HepG2 (cell line): ENCODE measurements at regions not wholly inside any gene's neighbourhood (a gene's known extent, or its start where the extent isn't known, plus 50 kb on each side); places are given as distances from the start of the nearest gene placed in this dataset.

Experiments
- ATAC-seq: fragments of 200-7000 bp; cut with Tn5 transposase; 3 replicates; pipeline ENCODE4 v1.9.1; 2020; ENCODE audit warnings: mild to moderate bottlenecking, moderate library complexity
- BruUV-seq: library from RNA; stranded (reverse); fragments of 400-500 nt; replicated peaks from 2 replicates; lab custom pipeline; 2021; lab: Mats Ljungman, UMichigan
- CTCF ChIA-PET: fragments of 300-600 bp; formaldehyde crosslinking; extraction: SDS; loops from one replicate; lab custom pipeline; 2021; ENCODE audit warnings: low total read pairs, inconsistent platforms, low intra/inter-chr PET ratio; lab: Yijun Ruan, JAX
- POLR2A ChIA-PET: fragments of 350-600 bp; sonication (Branson Sonifier 250); formaldehyde crosslinking; loops from one replicate; lab custom pipeline; 2020; ENCODE audit warnings: antibody characterized with exemption, inconsistent platforms; lab: Yijun Ruan, JAX
- DNase-seq: peaks from one replicate; pipeline ENCODE4 v3.0.0-alpha.2; 2015; ENCODE audit warnings: low spot score
- FAIRE-seq: peaks from 3 replicates; lab custom pipeline; 2011; peaks lifted over from hg19 to GRCh38; lab: Jason Lieb, UNC
- H2AFZ ChIP-seq: one replicate; pipeline ENCODE4 v1.6.1; 2011; ENCODE audit warnings: low read length, inconsistent platforms
- H3K27ac ChIP-seq: fragments of 300-600 bp; 3 replicates; pipeline ENCODE4 v1.8.0; 2011; ENCODE audit warnings: mixed run types, mild to moderate bottlenecking, mixed read lengths, low read length, inconsistent platforms; ENCODE audit not compliant: insufficient read depth; ENCODE audit errors: extremely low read length
- H3K27me3 ChIP-seq, 2 experiments: fragments of 200-600 bp in 1 of 2; 2 replicates in 1 of 2; 3 replicates in 1 of 2; pipeline versions ENCODE4 v1.6.0 to v1.8.0; 2011; ENCODE audit warnings: low read length in 2 of 2, mild to moderate bottlenecking in 2 of 2, moderate library complexity in 2 of 2, inconsistent platforms in 1 of 2; ENCODE audit not compliant: insufficient read depth in 2 of 2, control insufficient read depth in 1 of 2
- H3K36me3 ChIP-seq, 2 experiments: fragments of 200-600 bp in 1 of 2; replicated peaks in 1 of 2; 2 replicates in 1 of 2; 3 replicates in 1 of 2; pipeline versions ENCODE4 v1.5.1 to v1.8.0; 2011; ENCODE audit warnings: low read length in 2 of 2, inconsistent platforms in 1 of 2; ENCODE audit not compliant: insufficient read depth in 2 of 2, control insufficient read depth in 1 of 2
- H3K4me1 ChIP-seq: 2 replicates; pipeline ENCODE4 v1.5.1; 2012; ENCODE audit warnings: low read length, inconsistent platforms; ENCODE audit not compliant: insufficient read depth
- H3K4me2 ChIP-seq: 2 replicates; pipeline ENCODE4 v1.6.0; 2011; ENCODE audit warnings: low read depth, low read length, inconsistent platforms
- H3K4me3 ChIP-seq, 3 experiments: fragments of 200-600 bp in 1 of 3; sonication (generic), shearing (Covaris generic) in 1 of 3; replicated peaks in 1 of 3; 2 replicates each; pipeline ENCODE4 v1.5.1; 2011 to 2016; ENCODE audit warnings: low read length in 3 of 3, inconsistent platforms in 2 of 3, low read depth in 2 of 3, mild to moderate bottlenecking in 2 of 3, control low read depth in 1 of 3, mixed read lengths in 1 of 3; ENCODE audit not compliant: insufficient read depth in 1 of 3
- H3K79me2 ChIP-seq: one replicate; pipeline ENCODE4 v1.6.1; 2011; ENCODE audit warnings: low read length, inconsistent platforms; ENCODE audit not compliant: insufficient read depth
- H3K9ac ChIP-seq: 2 replicates; pipeline ENCODE4 v1.6.0; 2011; ENCODE audit warnings: mild to moderate bottlenecking, low read depth, low read length, inconsistent platforms; ENCODE audit not compliant: insufficient read depth
- H3K9me3 ChIP-seq: 2 replicates; pipeline ENCODE4 v1.5.1; 2012; ENCODE audit warnings: mild to moderate bottlenecking, low read length
- H4K20me1 ChIP-seq: 2 replicates; pipeline ENCODE4 v1.6.0; 2011; ENCODE audit warnings: inconsistent platforms, mild to moderate bottlenecking, low read length, moderate library complexity; ENCODE audit not compliant: insufficient read depth
- ARNT2 ChIP-seq: sonication (generic); formaldehyde crosslinking; IDR thresholded peaks from 2 replicates; pipeline ENCODE4 v1.8.0; 2022; ENCODE audit warnings: mild to moderate bottlenecking, low read depth, missing genetic modification reagents, moderate library complexity
- KAT2B ChIP-seq: fragments of 150-350 bp; IDR thresholded peaks from 2 replicates; pipeline ENCODE4 v1.6.1; 2014; ENCODE audit warnings: low read depth, low read length, borderline replicate concordance
- SMARCC2 ChIP-seq: fragments of 450-650 bp; IDR thresholded peaks from 2 replicates; pipeline ENCODE4 v1.6.1; 2017; ENCODE audit warnings: antibody characterized with exemption, mild to moderate bottlenecking
- UBTF ChIP-seq: sonication (generic); formaldehyde crosslinking; IDR thresholded peaks from 2 replicates; pipeline ENCODE4 v1.4.0; 2020; ENCODE audit warnings: mild to moderate bottlenecking, missing genetic modification reagents
- ZBTB33 ChIP-seq: sonication (generic); formaldehyde crosslinking; IDR thresholded peaks from 2 replicates; pipeline ENCODE4 v1.4.0; 2020; ENCODE audit warnings: missing genetic modification reagents
- ZBTB43 ChIP-seq: sonication (generic); formaldehyde crosslinking; conservative IDR thresholded peaks from 2 replicates; pipeline ENCODE4 v1.4.0; 2020; ENCODE audit warnings: missing genetic modification reagents
- ZFP1 ChIP-seq: IDR thresholded peaks from 2 replicates; pipeline ENCODE4 v1.6.1; 2016
- ZNF451 ChIP-seq: sonication (generic); formaldehyde crosslinking; IDR thresholded peaks from 2 replicates; pipeline ENCODE4 v1.5.0; 2020; ENCODE audit warnings: mild to moderate bottlenecking, missing genetic modification reagents
- ZNF512 ChIP-seq: sonication (generic); formaldehyde crosslinking; IDR thresholded peaks from 2 replicates; pipeline ENCODE4 v1.4.0; 2020; ENCODE audit warnings: mild to moderate bottlenecking, missing genetic modification reagents
- ZNF609 ChIP-seq: sonication (generic); formaldehyde crosslinking; IDR thresholded peaks from 2 replicates; pipeline ENCODE4 v1.4.0; 2020; ENCODE audit warnings: mild to moderate bottlenecking, missing genetic modification reagents, borderline replicate concordance
- ZNF746 ChIP-seq: sonication (generic); formaldehyde crosslinking; IDR thresholded peaks from 2 replicates; pipeline ENCODE4 v1.8.0; 2022; ENCODE audit warnings: mild to moderate bottlenecking, missing genetic modification reagents
- ZSCAN12 ChIP-seq: sonication (generic); formaldehyde crosslinking; IDR thresholded peaks from 2 replicates; pipeline ENCODE4 v1.9.0; 2021; ENCODE audit warnings: mild to moderate bottlenecking, missing genetic modification reagents
- WGBS: methylation state at CpG from one replicate; pipeline ENCODE4 v1.1.6; 2017; ENCODE audit warnings: low lambda C conversion rate; 5-methylcytosine and 5-hydroxymethylcytosine counted together
- in situ Hi-C: cut with HindIII; loops from 2 replicates; pipeline ENCODE4 v1.10.0; 2017; ENCODE audit warnings: low pct_unique_long_range_greater_than_20kb; ENCODE audit not compliant: extremely low pct_ligation_motif_present
- intact Hi-C: fragments of 100-400 bp; cut with micrococcal nuclease; formaldehyde crosslinking; loops from one replicate; pipeline ENCODE4 v1.10.0; 2022; ENCODE audit not compliant: unreplicated experiment

- POLR2A ChIA-PET = no interaction called here
- TF ChIP-seq ZNF746 (no peak), ZNF451 (no peak), SMARCC2 (no peak), ZNF512 (CRISPR knock-in tag) (no peak), ZFP1 (CRISPR knock-in tag) (no peak), ZNF609 (CRISPR knock-in tag) (no peak), UBTF (CRISPR knock-in tag) (no peak), KAT2B (no peak), ZSCAN12 (CRISPR knock-in tag) (no peak), ZBTB43 (CRISPR knock-in tag) (no peak), ARNT2 (CRISPR knock-in tag) (no peak), ZBTB33 (CRISPR knock-in tag) (no peak)
Observed at GRCh38 chr4:100952590-100952989, 394.7 kb downstream of the PPP3CA start.

More at GRCh38 chr4:100952590-100952989, 394.7 kb downstream of the PPP3CA start:
- Histone ChIP-seq H3K9me3 (no peaks in the 10 kb centered on the region), H3K27me3 (no peaks in the 10 kb centered on the region; a peak in 1 of 5 replicates), H3K79me2 (no peaks in the 10 kb centered on the region), H3K4me2 (no peak overlapping the region), H3K36me3 (no peaks in the 10 kb centered on the region), H3K4me1 (no peaks in the 10 kb centered on the region), H4K20me1 (no peaks in the 10 kb centered on the region), H2AFZ (no peak overlapping the region), H3K9ac (no peak overlapping the region), H3K27ac (no peak overlapping the region), H3K4me3 (no peak overlapping the region)
- 27% methylated on average over 4 of the region's 4 CpGs for WGBS
- ATAC-seq (no peak), FAIRE-seq (no peak), DNase-seq (no peak)
- intact Hi-C loops (no loop called here), in situ Hi-C loops (no loop called here)
- no TSS peak for BruUV-seq
- CTCF ChIA-PET = no interaction called here
